ENCODE measurements at regions not wholly inside any gene's neighbourhood (a gene's known extent, or its start where the extent isn't known, plus 50 kb on each side); places are given as distances from the start of the nearest gene placed in this dataset.
"Not testable (repeated sequence)": the region's sequence is repeated elsewhere in the genome, so short reads cannot be mapped to it uniquely, and the experiment has no call there.

GRCh38 chr14:30243805-30244204 is 315.2 kb upstream of the G2E3 start:
- Mint-ChIP-seq H3K9me3 (peaks cover 0 to 10% of the 10 kb centered on the region in 2 donors), H3K4me3 (no peak overlapping the region), H3K4me1 (no peaks in the 10 kb centered on the region), H3K27ac (no peak overlapping the region), H3K27me3 (no peaks in the 10 kb centered on the region)
- no peak for ATAC-seq
- DNase-seq: no peak

DNA sequence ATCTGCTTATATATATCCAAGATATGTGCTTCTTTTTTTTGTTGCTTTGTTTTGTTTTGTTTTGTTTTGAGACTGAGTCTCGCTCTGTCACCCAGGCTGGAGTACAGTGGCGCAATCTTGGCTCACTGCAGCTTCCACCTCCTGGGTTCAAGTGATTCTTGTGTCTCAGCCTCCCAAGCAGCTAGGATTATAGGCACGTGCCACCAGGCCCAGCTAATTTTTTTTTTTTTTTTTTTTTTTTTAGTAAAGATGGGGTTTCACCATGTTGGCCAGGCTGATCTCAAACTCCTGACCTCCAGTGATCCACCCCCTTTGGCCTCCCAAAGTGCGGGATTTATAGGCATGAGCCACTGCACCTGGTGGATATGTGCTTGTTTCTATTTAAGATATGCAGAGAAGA is 314.6 kb upstream of the G2E3 start:
- H3K4me1 Mint-ChIP-seq, H3K9me3 Mint-ChIP-seq, H3K4me3 Mint-ChIP-seq, H3K27me3 Mint-ChIP-seq, ATAC-seq, DNase-seq, H3K27ac Mint-ChIP-seq: not testable (repeated sequence)

- Mint-ChIP-seq H3K9me3 (peaks cover 2 to 3% of the 10 kb centered on the region in 2 donors), H3K4me1 (no peaks in the 10 kb centered on the region), H3K27me3 (no peaks in the 10 kb centered on the region), H3K4me3 (no peak overlapping the region), H3K27ac (no peak overlapping the region)
- DNase-seq: no peak
- ATAC-seq: no peak
Measured at GRCh38 chr14:30251017-30251416, 307.9 kb upstream of the G2E3 start.

DNA sequence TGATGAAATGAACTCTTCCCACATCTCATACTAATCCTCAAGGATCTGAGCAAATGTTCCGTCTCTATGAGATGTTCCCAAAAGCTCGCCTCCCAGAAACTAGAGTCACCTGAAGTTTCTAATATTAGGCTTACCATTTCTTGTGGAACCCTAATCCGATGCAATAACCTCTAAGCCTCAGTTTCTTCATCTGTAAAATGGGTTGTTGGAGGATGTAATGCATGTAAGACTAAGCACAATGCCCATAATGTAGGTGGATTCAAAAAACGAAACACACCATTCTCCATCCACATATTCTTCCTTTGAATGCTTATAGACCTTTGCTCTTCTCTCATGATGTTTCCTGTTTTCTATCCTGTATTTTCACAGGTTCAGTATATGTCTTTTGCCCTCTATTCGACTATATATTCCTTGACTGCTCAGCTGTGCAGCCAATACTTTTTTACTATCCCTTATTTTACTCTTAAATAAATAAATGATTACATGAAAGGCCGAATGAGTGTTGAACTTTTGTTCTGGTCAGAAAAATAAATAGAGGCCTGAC is 307.3 kb upstream of the G2E3 start:
- Mint-ChIP-seq H3K27ac (no peak overlapping the region), H3K4me1 (no peaks in the 10 kb centered on the region), H3K4me3 (no peak overlapping the region), H3K9me3 (peaks cover 7 to 9% of the 10 kb centered on the region in 2 donors), H3K27me3 (no peaks in the 10 kb centered on the region)
- ATAC-seq (no peak), DNase-seq (no peak)

- Mint-ChIP-seq H3K9me3 (peaks cover 7 to 11% of the 10 kb centered on the region in 2 donors), H3K4me1 (no peaks in the 10 kb centered on the region), H3K4me3 (no peak overlapping the region), H3K27ac (no peak overlapping the region), H3K27me3 (no peaks in the 10 kb centered on the region)
- no peak for DNase-seq
- no peak for ATAC-seq
Measured at GRCh38 chr14:30252151-30252550, 306.8 kb upstream of the G2E3 start.

DNA sequence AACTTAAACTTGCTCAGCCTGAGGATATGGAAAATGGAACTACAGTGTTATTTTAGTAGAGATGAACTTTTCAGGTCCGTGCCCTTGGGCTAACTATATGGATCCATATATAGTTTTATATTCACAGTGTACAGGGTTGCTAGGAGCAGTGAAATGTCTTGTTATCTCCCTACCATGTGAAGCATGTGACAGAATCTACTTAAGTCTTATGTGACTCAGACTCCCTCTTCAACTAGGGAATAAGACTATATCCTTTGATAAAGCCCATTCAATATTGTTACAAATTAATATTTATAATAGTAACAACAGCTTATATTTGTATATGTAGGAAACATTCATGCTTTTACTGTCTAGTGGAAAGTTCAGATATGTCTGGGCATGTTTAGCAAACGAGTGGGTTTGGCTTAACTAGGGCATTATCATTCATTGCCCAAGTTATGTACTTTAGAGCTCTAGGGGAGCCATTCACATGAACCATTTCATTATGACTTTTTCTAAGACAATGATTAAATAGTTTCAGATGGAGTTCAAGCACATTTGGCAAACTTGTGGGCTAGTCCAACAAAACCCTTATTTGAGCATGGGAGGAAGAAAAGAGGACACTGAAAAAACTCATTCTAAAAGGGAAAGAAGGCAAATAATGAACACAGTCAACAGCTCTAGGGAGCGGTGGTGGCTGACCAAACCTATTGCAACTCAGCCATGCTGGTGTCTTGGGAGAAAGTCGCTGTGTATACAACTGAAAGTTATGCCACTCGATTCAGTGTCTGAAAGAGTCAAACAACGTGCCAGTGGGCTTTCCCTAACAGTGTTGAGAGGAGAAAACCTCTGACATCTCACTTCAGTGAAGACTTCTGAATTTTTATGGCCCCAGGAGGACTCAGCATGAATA is 305.9 kb upstream of the G2E3 start:
- ATAC-seq (no peak), DNase-seq (no peak)
- H3K4me1 Mint-ChIP-seq: no peaks in the 10 kb centered on the region
- peak overlapping the region in 1 of 2 donors; percentile 90 for H3K27ac Mint-ChIP-seq
- no peak overlapping the region for H3K4me3 Mint-ChIP-seq
- peaks cover 9 to 13% of the 10 kb centered on the region in 2 donors for H3K9me3 Mint-ChIP-seq
- peaks cover 2% of the 10 kb centered on the region for H3K27me3 Mint-ChIP-seq

- DNase-seq (no peak), ATAC-seq (no peak)
- H3K27me3 Mint-ChIP-seq: peaks cover 8% of the 10 kb centered on the region
- H3K27ac Mint-ChIP-seq: no peak overlapping the region
- H3K4me3 Mint-ChIP-seq: no peak overlapping the region
- H3K9me3 Mint-ChIP-seq: peaks cover 13 to 17% of the 10 kb centered on the region in 2 donors
- H3K4me1 Mint-ChIP-seq: no peaks in the 10 kb centered on the region
Measured at GRCh38 chr14:30256627-30257026, 302.3 kb upstream of the G2E3 start.

DNA sequence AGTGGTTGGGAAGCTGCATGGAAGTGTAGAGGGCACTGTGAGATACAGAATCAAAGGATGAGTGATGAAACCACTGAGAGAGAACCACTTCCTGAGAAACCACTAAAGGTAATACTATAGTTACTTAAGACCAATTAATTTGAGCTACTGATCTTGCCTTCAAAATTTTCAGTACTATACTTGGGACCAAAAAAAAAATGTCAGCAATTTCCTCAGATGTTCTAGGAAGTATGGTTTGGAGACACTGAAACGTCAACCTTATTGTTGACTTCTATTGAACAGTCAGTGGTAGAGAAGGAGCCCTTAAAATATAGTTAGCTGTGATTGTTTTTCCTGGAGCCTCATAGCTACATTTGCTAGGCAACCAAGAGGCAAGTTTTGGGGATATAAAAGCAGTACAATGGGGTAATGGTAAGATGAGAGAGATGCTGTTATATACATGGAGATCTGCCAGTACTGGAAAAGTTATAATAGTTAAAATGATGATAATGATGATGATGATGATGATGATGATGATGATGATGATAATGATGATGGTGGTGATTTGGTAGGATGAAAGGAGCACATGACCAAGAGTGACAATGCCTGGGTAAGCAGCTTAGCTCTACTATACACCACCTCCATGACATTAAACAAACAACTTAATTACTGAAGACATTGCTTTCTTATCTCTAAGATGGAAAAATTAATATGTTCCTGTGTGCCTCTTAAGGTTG is 300.9 kb upstream of the G2E3 start:
- Mint-ChIP-seq H3K4me1 (no peaks in the 10 kb centered on the region), H3K27ac (no peak overlapping the region), H3K4me3 (no peak overlapping the region), H3K27me3 (peaks cover 8% of the 10 kb centered on the region), H3K9me3 (peaks cover 13 to 17% of the 10 kb centered on the region in 2 donors)
- ATAC-seq: no peak
- no peak for DNase-seq

DNA sequence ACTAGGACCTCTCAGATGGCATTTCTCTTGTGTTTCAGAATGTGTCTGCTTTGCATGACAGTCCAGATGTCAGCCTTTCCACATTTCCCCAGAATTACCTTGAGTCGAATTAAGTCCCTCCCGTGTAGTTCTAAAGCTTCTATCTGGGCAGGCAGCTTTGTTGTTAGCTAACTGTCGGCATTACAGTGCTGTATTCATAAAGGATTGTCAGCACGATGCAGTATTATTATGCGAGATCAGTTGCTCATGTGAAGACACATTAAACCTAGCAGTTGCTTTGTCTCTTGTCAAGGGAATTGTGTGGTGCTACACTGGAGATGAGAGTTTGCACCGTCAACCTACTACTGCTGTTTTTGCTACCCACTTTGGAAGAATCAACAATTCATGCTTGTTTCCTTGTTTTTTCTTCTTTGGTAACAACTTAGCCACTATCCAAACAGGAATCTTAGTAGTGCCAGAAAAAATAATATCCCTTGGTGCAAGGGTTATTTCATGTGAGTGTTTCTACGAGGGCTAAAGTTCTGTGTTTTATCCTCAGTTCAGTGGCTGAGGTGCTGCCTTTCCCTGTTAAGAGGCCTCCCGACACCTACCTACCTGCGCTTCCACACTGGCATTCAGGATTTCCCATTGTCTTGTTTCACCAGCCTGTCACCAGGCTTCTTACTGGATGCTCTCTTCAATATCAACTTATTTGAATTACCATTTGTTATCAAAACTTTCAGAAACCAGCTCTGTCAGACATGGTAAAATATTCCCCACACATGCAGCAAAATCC is 297.9 kb upstream of the G2E3 start:
- no peaks in the 10 kb centered on the region for H3K4me1 Mint-ChIP-seq
- H3K9me3 Mint-ChIP-seq: peaks cover 11 to 14% of the 10 kb centered on the region in 2 donors
- peaks cover 8% of the 10 kb centered on the region for H3K27me3 Mint-ChIP-seq
- no peak overlapping the region for H3K4me3 Mint-ChIP-seq
- ATAC-seq: no peak
- DNase-seq: no peak
- H3K27ac Mint-ChIP-seq: no peak overlapping the region

- ATAC-seq (no peak), DNase-seq (no peak)
- Mint-ChIP-seq H3K9me3 (no peaks in the 10 kb centered on the region), H3K27ac (no peak overlapping the region), H3K27me3 (no peaks in the 10 kb centered on the region), H3K4me1 (no peaks in the 10 kb centered on the region), H3K4me3 (no peak overlapping the region)
Measured at GRCh38 chr14:30264161-30264560, 294.8 kb upstream of the G2E3 start.

DNA sequence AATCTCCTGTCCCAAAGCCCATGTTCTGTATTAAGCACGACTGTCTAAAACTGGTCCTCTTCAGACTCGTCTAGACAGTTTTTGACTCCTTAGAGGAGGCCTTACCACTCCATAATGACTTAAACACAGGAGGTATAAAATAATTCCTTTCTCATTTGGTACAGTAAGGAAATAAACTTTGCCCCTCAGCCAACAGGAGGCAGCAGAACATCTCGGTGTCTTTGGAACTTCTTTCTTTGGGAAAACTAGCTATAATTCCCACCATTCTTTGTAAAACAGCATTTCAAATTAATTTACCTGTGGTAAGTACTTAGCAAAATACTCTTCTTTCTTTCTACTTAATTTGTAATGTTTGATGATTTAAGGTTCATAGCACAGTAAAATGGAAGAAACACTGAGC is 292.7 kb upstream of the G2E3 start:
- Mint-ChIP-seq H3K27me3 (no peaks in the 10 kb centered on the region), H3K9me3 (no peaks in the 10 kb centered on the region), H3K27ac (no peak overlapping the region), H3K4me3 (no peak overlapping the region), H3K4me1 (peaks cover 8% of the 10 kb centered on the region)
- no peak for ATAC-seq
- DNase-seq: no peak

- Mint-ChIP-seq H3K27me3 (no peaks in the 10 kb centered on the region), H3K9me3 (no peaks in the 10 kb centered on the region), H3K27ac (no peak overlapping the region), H3K4me3 (no peak overlapping the region), H3K4me1 (peaks cover 8% of the 10 kb centered on the region)
- ATAC-seq (no peak), DNase-seq (no peak)
Measured at GRCh38 chr14:30267141-30267540, 291.8 kb upstream of the G2E3 start.

DNA sequence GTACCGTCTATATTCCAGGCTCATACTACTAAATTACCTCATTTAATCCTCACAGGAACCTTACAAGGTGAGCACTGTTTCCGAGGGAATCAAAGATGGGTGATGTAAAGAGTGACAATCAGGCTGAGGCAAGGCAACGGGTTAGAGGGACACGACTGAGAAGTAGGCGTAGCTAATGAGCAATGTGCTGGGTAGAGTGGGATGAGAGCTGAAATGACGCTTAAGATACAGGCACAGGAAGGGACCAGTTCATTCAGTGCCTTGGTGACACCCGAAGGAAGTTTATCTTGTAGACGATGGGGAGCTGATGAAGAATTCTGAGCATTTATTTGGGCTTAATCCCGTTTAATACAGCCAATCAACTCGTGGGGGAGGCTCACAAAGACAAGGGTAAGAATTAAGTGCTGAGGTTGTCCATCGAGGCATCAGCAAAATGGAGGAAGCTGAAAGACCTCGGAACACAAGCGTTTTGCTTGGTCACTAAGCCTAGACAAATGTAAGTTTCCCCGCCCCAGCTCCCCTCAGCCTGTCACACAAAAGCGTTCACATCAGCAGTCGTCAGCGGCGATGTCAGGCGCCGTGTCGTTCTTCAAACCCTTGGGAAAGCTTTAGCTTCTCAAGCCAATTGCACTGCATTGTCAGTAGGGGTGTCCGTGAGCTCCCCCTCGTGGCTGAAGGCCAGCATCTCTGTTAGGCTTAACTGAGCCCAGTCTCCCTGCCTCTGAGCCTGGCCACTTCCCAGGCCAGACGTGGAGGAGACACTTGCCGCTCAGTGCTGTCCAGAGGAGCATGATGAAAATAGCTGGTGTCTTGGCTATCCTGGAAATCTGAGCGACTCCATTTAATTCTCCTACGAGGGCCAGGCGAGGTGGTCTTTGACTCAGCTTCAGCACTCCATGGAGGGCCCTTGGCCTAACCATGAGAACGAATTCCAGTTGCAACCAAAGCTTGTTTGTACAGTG is 288.5 kb upstream of the G2E3 start:
- peak; percentile 55 for DNase-seq
- Mint-ChIP-seq H3K27ac (peak overlapping the region in 1 of 2 donors; percentile 29), H3K4me1 (peaks cover 8% of the 10 kb centered on the region), H3K9me3 (peaks cover 0 to 4% of the 10 kb centered on the region in 2 donors), H3K4me3 (peak overlapping the region in 1 of 2 donors; percentile 40), H3K27me3 (no peaks in the 10 kb centered on the region)
- ATAC-seq: peak; percentile 91

- DNase-seq: no peak
- ATAC-seq: no peak
- Mint-ChIP-seq H3K27ac (no peak overlapping the region), H3K9me3 (peaks cover 10% of the 10 kb centered on the region in 2 donors), H3K4me3 (no peak overlapping the region), H3K4me1 (peaks cover 8% of the 10 kb centered on the region), H3K27me3 (no peaks in the 10 kb centered on the region)
Measured at GRCh38 chr14:30271811-30272323, 287.1 kb upstream of the G2E3 start.
